ENCODE measurements at regions not wholly inside any gene's neighbourhood (a gene's known extent, or its start where the extent isn't known, plus 50 kb on each side); places are given as distances from the start of the nearest gene placed in this dataset.

GRCh38 chr10:35739998-35740397 is 97.9 kb upstream of the FZD8 start:
- no peaks in the 10 kb centered on the region for H4K20me1 ChIP-seq (ENCODE audit: insufficient read depth)
- no peak overlapping the region for H3K4me3 ChIP-seq (replicated peaks in 1 of 2; ENCODE audit: low read depth in 1 of 2, low read length in 2 of 2)
- ATAC-seq (no peak), DNase-seq (ENCODE audit: low read depth, low spot score) (no peak)
- H2AFZ ChIP-seq (ENCODE audit: low read depth, low read length, poor library complexity, severe bottlenecking): no peak overlapping the region
- no TSS peak for BruUV-seq (replicated peaks)
- H3K4me1 ChIP-seq (ENCODE audit: control insufficient read depth in 1 of 2, insufficient read depth in 2 of 2, low read length in 2 of 2): no peaks in the 10 kb centered on the region
- H3K4me2 ChIP-seq (ENCODE audit: low read length): no peak overlapping the region
- TF ChIP-seq CBX3 (IDR thresholded peaks at IDR 0.05; ENCODE audit: low read depth) (no peak), ZNF274 (IDR thresholded peaks at IDR 0.05; ENCODE audit: low read depth, low read length) (no peak), CTCF (IDR thresholded peaks at IDR 0.05 in 2 of 3, conservative IDR thresholded peaks at IDR 0.05 in 1 of 3; ENCODE audit: borderline replicate concordance in 1 of 3, insufficient read depth in 1 of 3, low read depth in 2 of 3, low read length in 2 of 3) (no peak), POLR2AphosphoS5 (IDR thresholded peaks at IDR 0.05; ENCODE audit: low read depth, low read length) (no peak), YY1 (IDR thresholded peaks at IDR 0.05; ENCODE audit: extremely low read depth, insufficient replicate concordance, low read depth, low read length) (no peak), ELF1 (IDR thresholded peaks at IDR 0.05; ENCODE audit: borderline replicate concordance, low read depth) (no peak), REST (IDR thresholded peaks at IDR 0.05; ENCODE audit: low read depth) (no peak), RAD21 (IDR thresholded peaks at IDR 0.05; ENCODE audit: low read depth) (no peak), TCF7L2 (IDR thresholded peaks at IDR 0.05; ENCODE audit: borderline replicate concordance, extremely low read depth, insufficient read depth, insufficient read length) (no peak)
- POLR2A ChIA-PET: no interaction called here
- CTCF ChIA-PET: no interaction called here
- no peaks in the 10 kb centered on the region for H3K9me2 ChIP-seq (ENCODE audit: insufficient read depth)
- no peaks in the 10 kb centered on the region for H3K27me3 ChIP-seq (ENCODE audit: insufficient read depth, low read length)
- H3K9me3 ChIP-seq (ENCODE audit: control insufficient read depth in 1 of 2, insufficient read depth in 1 of 2, low read depth in 1 of 2, low read length in 2 of 2): no peaks in the 10 kb centered on the region
- H3K79me2 ChIP-seq (ENCODE audit: insufficient read depth, low read length): no peaks in the 10 kb centered on the region
- no peak overlapping the region for H3K27ac ChIP-seq (ENCODE audit: low read depth, low read length)
- no peak overlapping the region for H3K9ac ChIP-seq (ENCODE audit: low read length)
- H3K36me3 ChIP-seq (ENCODE audit: control insufficient read depth in 1 of 2, insufficient read depth in 2 of 2, low read length in 2 of 2): no peaks in the 10 kb centered on the region
- RAD21 ChIA-PET (ENCODE audit: low non-redundant PET in 1 of 2, low total read pairs in 2 of 2, uncharacterized antibody in 2 of 2, unreplicated experiment in 2 of 2): no interaction called here
- intact Hi-C loops (cut with micrococcal nuclease): no loop called here
